HG02763 (cell line): ENCODE measurements at regions not wholly inside any gene's neighbourhood (a gene's known extent, or its start where the extent isn't known, plus 50 kb on each side); places are given as distances from the start of the nearest gene placed in this dataset.
"Not testable (repeated sequence)": the region's sequence is repeated elsewhere in the genome, so short reads cannot be mapped to it uniquely, and the experiment has no call there.

ENCODE experiments used
- ATAC-seq: cut with Tn5 transposase; IDR thresholded peaks from one replicate; pipeline ENCODE4 v1.9.1; 2021; ENCODE audit warnings: mild to moderate bottlenecking, moderate library complexity; ENCODE audit not compliant: unreplicated experiment

DNA sequence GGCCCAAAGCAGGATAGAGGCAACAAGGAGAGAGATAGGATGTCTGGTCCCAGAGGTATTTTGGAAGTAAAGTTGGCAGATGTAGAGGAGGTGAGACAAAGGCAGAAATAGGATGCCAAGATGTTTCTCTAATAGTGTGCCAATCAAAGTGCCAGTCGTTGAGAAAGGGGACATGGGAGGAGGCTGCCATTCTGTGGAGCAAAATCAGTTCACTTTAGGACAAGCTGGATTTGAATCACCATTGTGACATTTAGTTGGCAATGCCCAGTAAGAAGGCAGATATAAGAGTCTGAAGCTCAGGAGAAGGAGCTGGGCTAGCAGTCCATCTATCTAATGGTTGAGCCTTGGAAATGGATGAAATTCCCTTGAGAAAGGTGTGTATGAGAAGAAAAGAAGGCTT is 53.8 kb downstream of the ADRB2 start:
- no peak for ATAC-seq

DNA sequence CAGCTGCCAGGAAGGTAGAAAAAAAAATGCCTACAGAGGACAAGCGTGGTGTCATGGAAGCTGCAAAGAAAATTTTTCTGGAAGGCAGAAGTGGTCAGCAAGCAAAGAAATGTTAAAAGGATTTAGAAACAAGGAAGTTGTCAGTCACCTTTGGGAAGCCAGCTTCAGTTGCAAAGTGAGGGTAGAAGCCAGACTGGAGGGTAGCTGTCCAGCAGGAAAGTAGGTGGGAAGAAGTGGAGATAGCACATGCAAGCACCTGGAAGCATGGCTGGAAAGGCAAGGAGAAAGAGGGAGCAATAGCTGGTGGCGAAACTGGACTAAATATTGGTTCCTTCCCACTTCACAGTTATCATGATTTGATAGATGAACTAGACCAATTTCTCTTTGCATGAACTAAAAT is 54.3 kb downstream of the ADRB2 start:
- ATAC-seq: no peak

DNA sequence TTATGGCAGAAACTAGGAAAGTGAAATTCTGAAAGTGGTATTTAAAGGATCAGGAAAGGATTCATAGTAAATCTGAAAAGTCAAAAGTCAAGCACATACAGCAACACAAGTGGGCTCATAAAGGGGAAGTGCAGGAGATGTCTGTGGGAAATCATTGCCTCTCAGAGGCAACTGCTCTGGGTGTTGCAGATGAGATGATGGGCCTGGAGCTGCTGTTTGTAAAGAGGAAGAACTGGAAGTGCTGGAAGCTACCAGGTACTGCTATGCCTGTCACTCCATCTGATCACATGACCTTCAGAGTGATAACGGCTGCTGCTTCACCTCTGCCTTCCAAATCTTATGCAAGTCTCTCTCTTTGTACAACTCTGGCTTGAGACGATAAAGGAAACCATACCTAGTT is 55.9 kb downstream of the ADRB2 start:
- ATAC-seq: no peak

DNA sequence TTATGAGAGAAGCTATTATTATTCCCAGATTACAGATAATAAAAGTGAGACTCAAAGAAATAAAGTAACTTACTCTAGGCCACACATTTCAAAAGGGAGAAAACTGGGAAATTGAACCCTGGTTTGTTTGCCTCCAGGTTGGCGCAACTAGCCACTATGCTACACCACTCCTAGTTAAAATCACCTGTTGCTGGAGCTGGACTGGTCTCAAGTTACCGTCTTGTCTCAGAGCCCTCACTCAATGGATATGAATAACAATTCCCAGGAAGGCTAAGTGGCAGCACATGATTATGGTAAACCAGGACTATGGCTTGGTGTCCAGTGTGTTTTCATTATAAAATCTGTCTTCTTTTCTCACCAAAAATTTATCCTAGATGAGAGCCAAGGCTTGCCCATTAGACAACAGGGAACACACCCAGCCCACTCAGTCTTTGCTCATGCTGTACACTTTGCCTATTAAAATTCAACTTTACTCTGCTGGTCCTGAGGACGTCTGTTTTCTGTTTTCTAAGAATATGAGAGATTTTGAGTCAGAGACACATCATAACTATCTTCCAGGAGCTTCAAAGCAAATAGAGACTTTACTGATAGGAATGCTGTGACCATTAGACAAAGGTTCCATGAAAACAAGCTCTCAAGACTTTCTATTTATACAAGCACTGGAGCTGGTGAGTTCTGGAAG is 58.1 kb downstream of the ADRB2 start:
- no peak for ATAC-seq

DNA sequence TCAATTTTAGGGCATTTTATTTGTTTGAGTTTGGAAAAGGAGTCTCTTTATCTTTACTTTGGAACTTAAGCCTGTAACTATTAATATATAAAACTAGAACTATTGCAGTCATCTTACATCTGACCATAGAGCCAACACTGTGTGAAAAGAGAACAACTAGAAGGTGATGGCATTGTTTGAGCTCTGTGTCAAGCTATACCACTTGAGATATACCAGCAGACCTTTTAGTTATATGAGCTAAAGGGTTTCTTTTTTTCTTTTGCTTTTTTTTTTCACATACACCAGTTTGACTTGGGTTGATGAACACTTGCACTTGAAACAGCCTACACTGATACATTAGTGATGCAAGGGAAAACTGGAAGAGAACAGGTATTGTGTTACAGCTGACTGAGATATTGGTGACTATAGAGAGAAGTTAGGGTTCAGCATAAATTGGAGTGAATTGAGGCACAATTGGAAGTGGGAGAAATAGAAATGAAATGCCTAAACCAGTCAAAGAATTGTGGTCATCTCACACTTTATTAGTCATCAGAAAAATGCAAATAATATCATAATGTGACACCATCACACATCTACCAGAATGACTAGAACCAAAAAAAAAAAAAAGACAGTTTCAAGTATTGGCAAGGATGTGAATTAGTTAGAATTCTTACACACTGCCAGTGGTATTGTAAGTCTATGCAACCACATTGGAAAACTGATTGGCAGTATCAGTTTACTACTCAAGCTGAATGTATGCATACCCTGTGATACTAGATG is 60.9 kb downstream of the ADRB2 start:
- no peak for ATAC-seq

DNA sequence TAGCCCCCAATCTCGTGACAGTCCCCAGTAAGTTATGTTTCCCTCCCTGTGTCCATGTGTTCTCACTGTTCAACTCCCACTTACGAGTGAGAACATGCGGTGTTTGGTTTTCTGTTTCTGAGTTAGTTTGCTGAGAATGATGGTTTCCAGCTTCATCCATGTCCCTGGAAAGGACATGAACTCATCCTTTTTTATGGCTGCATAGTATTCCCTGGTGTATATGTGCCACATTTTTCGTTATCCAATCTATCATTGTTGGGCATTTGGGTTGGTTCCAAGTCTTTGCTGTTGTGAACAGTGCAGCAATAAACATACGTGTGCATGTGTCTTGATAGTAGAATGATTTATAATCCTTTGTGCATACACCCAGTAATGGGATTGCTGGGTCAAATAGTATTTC is 63.5 kb downstream of the ADRB2 start:
- ATAC-seq: not testable (repeated sequence)

DNA sequence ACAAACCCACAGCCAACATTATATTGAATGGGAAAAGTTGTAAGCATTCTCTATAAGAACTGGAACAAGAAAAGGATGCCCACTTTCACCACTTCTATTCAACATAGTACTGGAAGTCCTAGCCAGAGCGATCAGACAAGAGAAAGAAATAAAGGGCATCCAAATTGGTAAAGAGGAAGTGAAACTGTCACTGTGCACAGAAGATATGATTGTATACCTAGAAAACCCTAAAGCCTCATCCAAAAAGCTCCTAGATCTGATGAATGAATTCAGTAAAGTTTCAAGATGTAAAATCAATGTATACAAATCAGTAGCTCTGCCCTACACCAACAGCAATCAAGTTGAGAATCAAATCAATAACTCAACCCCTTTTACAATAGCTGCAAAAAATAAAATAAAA is 69.0 kb downstream of the ADRB2 start:
- not testable (repeated sequence) for ATAC-seq

DNA sequence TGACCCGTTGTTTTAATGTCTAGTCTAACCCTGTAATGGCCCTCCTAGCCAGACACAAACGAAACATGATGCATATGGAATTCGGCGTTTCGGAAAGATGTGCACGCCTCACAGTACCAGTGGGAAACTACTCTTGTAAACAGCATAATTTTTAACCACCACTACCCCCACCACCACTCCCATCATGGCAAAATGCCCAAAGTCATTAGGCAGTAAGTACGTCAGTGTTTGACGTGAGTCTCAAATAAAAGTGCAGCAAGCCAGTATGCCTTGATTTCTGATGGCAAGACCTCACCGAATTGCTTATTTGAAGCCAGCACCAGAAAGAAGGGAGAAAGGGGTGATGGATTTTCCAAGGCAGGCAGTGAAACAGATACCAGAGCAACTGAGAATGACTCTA is 71.4 kb downstream of the ADRB2 start:
- ATAC-seq: no peak

DNA sequence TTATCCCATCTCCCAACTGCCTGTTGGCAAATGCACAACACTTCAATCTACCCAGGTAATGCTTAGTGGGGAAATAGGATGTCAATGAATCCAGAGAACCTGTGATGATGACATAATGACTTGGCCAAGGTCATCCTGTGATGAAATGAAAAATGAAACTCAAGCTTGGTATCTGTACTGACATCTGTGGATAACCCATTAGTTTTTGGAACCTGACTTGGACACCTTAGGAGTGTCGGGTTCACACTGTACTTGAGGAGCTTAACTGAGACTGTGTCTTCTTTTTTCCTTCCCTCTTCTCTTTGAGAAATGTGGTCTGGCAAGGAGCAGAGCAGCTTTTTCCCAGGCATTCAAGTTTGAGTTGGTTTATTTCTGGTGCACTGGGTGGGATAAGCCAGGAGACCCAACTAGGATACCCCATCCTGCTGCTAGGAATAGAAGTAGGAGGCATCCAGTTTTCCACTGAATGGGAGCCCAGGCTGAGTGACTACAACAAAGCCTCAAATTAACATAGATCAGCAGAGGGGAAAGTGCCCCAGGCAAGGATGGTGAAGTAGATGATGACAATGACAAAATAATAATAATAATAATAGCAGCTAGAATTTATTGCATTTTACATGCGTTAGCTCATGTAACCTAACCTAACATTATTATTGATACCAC is 72.1 kb downstream of the ADRB2 start:
- ATAC-seq: no peak

DNA sequence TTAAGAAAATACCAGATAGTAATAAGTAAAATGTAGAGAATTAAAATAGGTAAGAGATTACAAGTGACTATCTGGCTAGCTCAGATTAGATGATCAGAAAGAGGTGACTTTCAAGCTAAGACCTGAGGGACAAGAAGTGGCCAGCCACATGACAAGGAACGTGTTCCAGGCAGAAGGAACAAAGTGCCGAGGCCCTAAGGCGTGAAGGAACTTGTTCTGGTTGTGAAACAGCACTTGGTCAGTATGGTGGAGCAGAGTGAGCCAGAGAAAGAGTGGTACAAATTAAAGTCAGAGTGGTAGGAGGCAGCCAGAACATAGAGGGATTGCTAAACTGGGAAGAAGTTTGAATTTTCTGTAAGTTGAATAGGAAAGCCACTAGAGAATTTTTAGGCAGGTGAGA is 73.6 kb downstream of the ADRB2 start:
- ATAC-seq: no peak

DNA sequence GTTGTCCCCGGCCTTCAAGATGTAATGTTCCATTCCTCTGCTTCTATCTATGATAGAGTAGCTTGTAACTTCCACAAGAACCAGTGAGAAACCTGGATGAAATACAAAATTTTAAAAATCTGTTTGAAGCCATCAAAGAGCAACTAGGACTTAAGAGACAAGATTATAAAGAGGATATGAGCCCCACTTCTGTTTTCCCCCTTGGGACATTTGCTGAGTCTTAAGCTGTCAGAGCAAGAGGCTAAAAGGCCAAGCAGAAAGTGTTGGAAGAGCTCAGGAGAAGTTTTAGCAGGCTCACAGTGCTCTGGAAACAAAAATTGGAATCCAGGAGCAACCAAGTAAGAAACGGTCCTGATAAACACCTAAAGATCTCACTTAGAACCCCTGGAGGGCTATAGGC is 76.1 kb downstream of the ADRB2 start:
- no peak for ATAC-seq

DNA sequence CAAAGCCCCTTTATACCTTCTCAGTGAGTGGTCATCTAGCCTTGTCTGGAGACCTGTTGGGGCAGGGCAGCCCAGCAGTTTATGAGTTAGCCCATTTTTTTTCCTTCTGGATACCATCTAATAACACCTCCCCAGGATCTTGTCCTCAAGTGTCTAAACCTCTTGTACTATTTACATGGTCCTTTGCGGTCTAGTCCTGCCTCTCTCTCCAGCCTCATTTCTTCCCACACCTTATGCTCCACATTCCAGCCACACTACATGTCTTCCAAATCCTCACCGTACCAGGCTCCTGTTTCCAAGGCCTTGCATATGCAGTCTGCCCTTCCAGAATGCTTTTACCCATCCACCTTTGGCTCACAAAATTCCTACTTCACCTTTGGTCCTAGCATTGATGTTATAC is 77.2 kb downstream of the ADRB2 start:
- ATAC-seq: no peak

DNA sequence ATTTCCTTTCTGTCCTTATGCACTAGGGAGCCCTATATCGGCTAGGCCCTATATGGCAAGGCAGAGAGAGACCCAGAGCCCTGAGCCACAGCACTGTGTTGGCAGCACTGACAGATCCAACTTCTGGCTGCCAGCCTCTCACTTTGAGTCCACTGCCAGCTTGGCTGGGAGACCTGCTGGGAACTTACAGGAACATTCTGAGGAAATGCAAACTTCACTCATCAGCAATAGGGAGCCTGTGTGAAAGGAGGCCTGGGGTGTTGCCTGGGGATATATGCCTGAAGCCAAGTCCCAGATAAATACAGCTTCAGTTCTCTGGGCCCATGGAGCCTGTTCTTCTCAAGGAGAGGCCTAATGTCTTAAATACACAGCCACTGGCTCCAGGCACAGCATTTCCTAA is 78.0 kb downstream of the ADRB2 start:
- no peak for ATAC-seq

DNA sequence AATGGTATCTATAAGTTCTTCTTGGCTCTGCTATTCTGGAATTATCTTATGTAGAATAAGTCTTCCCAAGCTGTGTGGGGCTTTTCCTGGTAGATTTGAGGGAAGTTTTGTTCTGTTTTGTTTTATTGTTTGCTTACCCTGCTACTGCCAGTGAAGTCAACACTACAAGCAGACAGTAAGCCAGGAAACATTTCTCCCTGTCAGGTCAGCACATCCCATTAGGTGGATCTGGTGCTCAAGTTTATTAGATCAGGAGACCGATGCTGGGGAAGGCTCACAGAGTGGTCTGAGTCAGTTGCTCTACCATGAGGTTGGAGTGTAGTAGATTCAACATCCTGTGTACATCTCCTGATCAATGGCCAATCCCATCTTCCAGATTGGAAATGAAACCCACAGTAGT is 79.1 kb downstream of the ADRB2 start:
- ATAC-seq: no peak

DNA sequence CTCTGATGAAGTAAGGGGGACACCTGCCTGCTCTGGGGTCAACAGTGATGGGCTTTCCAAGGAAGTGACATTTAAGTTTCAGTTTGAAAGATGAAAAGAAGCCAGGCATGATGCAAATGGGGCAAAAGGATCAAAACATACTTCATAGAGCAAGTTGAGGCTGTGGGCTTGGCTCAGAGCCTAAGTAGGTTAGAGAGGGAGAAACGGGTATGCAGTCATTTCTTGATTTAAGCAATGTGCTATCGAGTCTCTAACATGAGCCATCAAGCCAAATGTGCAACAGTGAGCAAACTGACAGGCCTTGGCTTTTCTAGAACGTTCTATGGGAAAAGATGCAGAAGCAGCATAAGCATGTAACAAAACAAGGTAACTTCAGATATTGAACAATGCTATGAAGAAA is 80.6 kb downstream of the ADRB2 start:
- no peak for ATAC-seq

DNA sequence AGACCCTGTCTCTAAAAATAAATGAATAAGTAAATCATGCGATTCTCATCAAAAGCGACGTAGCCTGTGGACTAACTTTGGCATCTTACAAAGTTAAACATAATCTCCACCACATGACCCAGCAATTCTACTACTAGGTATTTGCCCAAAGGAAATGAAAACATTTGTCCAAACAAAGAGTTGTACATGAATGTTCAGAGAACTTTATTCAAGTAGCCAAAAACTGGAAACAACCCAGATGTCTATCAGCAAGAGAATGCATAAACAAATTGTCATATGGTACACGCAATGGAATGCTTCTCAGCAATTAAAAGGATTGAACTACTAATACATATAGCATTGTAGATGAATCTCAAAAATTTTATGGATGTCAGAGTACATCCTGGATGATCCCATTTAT is 82.6 kb downstream of the ADRB2 start:
- ATAC-seq: no peak

DNA sequence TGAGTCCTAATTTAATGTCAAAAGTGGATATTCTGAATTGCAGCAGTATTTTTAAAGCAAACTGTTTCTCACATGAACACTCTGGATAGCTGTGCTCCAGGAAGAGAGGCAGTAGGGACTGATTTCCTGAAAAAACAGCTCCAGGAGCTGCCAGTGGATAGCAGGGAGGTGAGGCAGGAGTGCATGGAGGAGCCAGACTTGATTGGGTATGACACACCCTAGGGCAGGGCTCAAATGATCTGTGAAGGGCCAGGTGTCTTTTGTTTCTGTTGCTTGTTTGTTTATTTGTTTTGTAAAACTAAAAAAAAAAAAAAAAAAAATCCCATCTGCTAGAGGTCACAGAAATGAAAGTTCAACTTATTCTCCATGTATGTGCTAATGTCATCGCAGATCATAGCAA is 83.4 kb downstream of the ADRB2 start:
- ATAC-seq: no peak

DNA sequence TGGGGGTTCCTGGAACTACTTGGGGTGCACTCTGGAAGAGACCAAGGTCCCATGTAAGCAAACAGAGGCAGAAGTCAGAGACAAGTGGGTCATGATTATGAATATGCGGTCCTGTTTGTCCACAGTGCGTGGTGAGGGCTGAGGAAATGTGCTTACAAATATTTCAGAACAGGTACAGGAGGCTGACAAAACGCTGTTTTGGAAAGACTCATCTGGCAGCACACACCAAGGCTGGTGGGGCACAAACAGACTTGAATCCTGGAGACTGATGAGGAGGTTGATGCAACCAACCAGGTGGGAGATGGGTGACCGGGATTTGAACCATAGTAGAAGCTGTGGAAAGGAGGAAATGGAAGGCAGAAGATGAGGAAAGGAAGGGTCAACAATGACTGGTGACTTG is 83.8 kb downstream of the ADRB2 start:
- no peak for ATAC-seq

DNA sequence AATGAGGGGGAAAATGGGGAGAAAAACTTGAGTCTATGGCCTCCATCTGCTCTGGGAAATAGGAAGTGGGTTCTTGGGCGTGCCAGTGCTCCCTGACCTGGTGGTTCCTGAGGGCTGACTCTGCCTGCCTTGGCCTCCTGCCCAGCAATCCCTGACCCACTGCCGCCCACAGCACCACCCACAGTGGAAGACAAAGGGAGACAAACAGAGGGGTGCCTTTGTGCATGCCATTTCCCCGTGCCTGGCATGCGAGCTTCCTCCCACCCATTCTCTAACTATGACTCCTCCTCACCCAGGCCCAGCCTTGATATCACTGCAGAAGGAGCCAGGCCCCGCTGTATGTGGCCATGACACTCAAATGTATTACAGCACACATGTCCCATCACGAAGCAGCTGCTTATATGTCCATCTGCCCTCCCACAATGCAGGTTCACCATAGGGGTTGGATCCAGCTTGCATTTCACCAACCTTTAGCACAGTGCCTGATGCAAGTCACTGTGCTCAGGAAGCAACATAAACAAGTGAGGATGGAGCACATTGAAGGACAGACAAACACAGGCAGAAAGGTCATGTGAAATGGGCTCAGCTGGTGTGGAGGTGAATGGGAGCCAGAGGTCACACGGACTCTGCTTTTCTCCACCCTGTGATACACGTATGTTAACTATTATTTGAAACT is 84.4 kb downstream of the ADRB2 start:
- no peak for ATAC-seq

DNA sequence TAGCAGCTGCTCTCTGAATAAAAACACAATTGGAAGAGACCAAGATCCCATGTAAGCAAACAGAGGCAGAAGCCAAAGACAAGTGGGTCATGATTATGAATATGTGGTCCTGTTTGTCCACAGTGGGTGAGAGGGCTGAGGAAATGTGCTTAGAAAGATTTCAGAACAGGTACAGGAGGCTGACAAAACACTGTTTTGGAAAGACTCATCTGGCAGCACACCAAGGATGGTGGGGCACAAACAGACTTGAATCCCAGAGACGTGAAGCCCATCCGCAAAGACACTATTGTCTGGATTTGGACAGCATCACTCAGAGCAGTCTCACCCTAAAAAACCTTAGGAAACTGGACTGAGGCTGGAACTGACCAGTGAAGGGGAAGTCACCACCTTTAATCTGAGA is 85.0 kb downstream of the ADRB2 start:
- ATAC-seq: no peak

DNA sequence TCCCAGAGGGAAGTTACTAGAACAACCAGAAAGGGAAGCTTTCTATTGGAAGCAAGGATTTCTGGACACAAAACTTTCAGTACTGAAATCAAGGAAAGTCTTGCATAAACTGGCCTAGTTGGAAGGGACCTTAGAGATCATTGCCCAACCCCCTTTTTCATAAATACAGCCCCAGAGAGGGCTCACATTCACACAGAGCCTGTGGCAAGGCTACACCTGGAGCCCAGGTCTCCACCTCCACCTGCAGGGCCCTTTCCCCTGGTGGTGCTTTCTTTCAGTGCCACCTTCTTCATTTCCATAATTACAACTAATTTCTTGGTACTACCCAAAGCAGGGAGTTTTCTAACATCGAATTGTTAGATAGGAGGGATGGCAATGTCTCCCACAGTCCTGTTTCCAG is 85.7 kb downstream of the ADRB2 start:
- ATAC-seq: no peak
